Panc1 (cell line): ENCODE measurements at regions not wholly inside any gene's neighbourhood (a gene's known extent, or its start where the extent isn't known, plus 50 kb on each side); places are given as distances from the start of the nearest gene placed in this dataset.

Experiments
- ATAC-seq: fragments of 200-7000 bp; cut with Tn5 transposase; 2 replicates; pipeline ENCODE4 v1.9.1; 2020; ENCODE audit warnings: mild to moderate bottlenecking, moderate library complexity
- BruUV-seq: library from RNA; stranded (reverse); fragments of 400-500 nt; replicated peaks from 2 replicates; lab custom pipeline; 2021; lab: Mats Ljungman, UMichigan
- CTCF ChIA-PET: fragments of 300-600 bp; sonication (Branson Sonifier 250); formaldehyde crosslinking; loops from one replicate; lab custom pipeline; 2022; ENCODE audit warnings: antibody characterized with exemption; lab: Charles Lee
- POLR2A ChIA-PET: fragments of 300-600 bp; sonication (Branson Sonifier 250); formaldehyde crosslinking; loops from one replicate; lab custom pipeline; 2022; ENCODE audit warnings: antibody characterized with exemption; lab: Charles Lee
- DNase-seq: peaks from one replicate; pipeline ENCODE4 v3.0.0-alpha.2; 2010; ENCODE audit warnings: low read depth, low spot score
- H3K27ac ChIP-seq: 2 replicates; pipeline ENCODE4 v1.5.1; 2011; ENCODE audit warnings: mild to moderate bottlenecking, low read length, inconsistent platforms
- H3K27me3 ChIP-seq: fragments of 200-500 bp; sonication (Bioruptor generic); 2 replicates; pipeline ENCODE4 v1.6.0; 2014; ENCODE audit warnings: low read length, inconsistent platforms; ENCODE audit not compliant: control insufficient read depth, insufficient read depth
- H3K36me3 ChIP-seq: fragments of 200-500 bp; sonication (Bioruptor generic); 2 replicates; pipeline ENCODE4 v1.5.1; 2014; ENCODE audit warnings: inconsistent platforms, mild to moderate bottlenecking, low read length, moderate library complexity; ENCODE audit not compliant: control insufficient read depth, insufficient read depth
- H3K4me1 ChIP-seq: 2 replicates; pipeline ENCODE4 v1.5.1; 2011; ENCODE audit warnings: inconsistent platforms, mild to moderate bottlenecking, low read length, moderate library complexity; ENCODE audit not compliant: control insufficient read depth, insufficient read depth
- H3K4me3 ChIP-seq, 2 experiments: 2 replicates each; pipeline ENCODE4 v1.5.1; 2011 to 2012; ENCODE audit warnings: low read depth in 2 of 2, low read length in 2 of 2, mild to moderate bottlenecking in 2 of 2, inconsistent platforms in 1 of 2, moderate library complexity in 1 of 2
- H3K9me3 ChIP-seq: fragments of 200-500 bp; sonication (Bioruptor generic); 2 replicates; pipeline ENCODE4 v1.5.1; 2014; ENCODE audit warnings: low read depth, mild to moderate bottlenecking, inconsistent platforms, low read length, moderate library complexity; ENCODE audit not compliant: control insufficient read depth, insufficient read depth
- CTCF ChIP-seq: fragments of 450-650 bp; IDR thresholded peaks from 2 replicates; pipeline ENCODE4 v1.5.1; 2017; ENCODE audit warnings: mild to moderate bottlenecking
- POLR2AphosphoS5 ChIP-seq: IDR thresholded peaks from 2 replicates; pipeline ENCODE4 v1.6.1; 2012; ENCODE audit warnings: mild to moderate bottlenecking, low read depth, low read length, moderate library complexity
- SIN3A ChIP-seq: IDR thresholded peaks from 2 replicates; pipeline ENCODE4 v1.6.1; 2012; ENCODE audit warnings: low read depth, mild to moderate bottlenecking, low read length, moderate library complexity, borderline replicate concordance; ENCODE audit not compliant: insufficient read depth
- TCF7L2 ChIP-seq: IDR thresholded peaks from 2 replicates; pipeline ENCODE4 v1.6.1; 2011; ENCODE audit warnings: mild to moderate bottlenecking, low read depth, low read length, inconsistent platforms
- in situ Hi-C: cut with HindIII; loops from 2 replicates; pipeline ENCODE4 v1.10.0; 2016; ENCODE audit warnings: low sequenced_read_pairs, low pct_unique_long_range_greater_than_20kb
- intact Hi-C: fragments of 100-400 bp; cut with micrococcal nuclease; formaldehyde crosslinking; loops from one replicate; pipeline ENCODE4 v1.10.0; 2022; ENCODE audit not compliant: unreplicated experiment
- TF ChIP-seq, protein P1 (sequence below), 2 experiments: IDR thresholded peaks; 2 replicates each; pipeline ENCODE4 v1.6.1; 2011 to 2012; ENCODE audit warnings: low read depth in 2 of 2, control low read depth in 1 of 2, low read length in 1 of 2, mild to moderate bottlenecking in 1 of 2, moderate library complexity in 1 of 2; ENCODE audit not compliant: insufficient read depth in 1 of 2

DNA sequence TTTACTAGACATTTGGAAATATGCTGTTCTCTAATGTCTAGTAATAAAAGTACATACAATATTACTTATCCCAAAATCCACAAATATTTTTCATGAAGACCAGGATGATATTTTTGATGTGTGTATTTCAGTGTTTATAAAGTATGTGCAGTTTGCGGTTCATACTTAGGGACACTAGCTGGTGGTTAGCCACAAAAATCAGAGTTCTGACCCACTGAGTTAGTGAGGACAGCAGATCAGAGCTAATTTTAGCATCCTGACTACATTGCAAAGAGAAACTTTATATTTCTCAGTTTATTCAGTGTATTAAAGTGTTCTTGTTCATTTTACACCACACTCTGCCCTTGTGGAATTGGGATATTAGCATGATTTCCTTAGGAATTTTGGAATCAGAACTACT is 655.3 kb downstream of the HTR1A start:
- intact Hi-C loops, result no loop called here
- TF ChIP-seq, protein P1, sequence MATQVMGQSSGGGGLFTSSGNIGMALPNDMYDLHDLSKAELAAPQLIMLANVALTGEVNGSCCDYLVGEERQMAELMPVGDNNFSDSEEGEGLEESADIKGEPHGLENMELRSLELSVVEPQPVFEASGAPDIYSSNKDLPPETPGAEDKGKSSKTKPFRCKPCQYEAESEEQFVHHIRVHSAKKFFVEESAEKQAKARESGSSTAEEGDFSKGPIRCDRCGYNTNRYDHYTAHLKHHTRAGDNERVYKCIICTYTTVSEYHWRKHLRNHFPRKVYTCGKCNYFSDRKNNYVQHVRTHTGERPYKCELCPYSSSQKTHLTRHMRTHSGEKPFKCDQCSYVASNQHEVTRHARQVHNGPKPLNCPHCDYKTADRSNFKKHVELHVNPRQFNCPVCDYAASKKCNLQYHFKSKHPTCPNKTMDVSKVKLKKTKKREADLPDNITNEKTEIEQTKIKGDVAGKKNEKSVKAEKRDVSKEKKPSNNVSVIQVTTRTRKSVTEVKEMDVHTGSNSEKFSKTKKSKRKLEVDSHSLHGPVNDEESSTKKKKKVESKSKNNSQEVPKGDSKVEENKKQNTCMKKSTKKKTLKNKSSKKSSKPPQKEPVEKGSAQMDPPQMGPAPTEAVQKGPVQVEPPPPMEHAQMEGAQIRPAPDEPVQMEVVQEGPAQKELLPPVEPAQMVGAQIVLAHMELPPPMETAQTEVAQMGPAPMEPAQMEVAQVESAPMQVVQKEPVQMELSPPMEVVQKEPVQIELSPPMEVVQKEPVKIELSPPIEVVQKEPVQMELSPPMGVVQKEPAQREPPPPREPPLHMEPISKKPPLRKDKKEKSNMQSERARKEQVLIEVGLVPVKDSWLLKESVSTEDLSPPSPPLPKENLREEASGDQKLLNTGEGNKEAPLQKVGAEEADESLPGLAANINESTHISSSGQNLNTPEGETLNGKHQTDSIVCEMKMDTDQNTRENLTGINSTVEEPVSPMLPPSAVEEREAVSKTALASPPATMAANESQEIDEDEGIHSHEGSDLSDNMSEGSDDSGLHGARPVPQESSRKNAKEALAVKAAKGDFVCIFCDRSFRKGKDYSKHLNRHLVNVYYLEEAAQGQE (IDR thresholded peaks at IDR 0.05; ENCODE audit: insufficient read depth in 1 of 2, low read depth in 2 of 2, low read length in 1 of 2), result no peak
- TF ChIP-seq TCF7L2 (no peak), SIN3A (no peak), CTCF (no peak), POLR2AphosphoS5 (no peak)
- Histone ChIP-seq H3K4me3 (no peak overlapping the region), H3K9me3 (peaks cover 4% of the 10 kb centered on the region; the same call in 1 of the 2 replicates), H3K27me3 (no peaks in the 10 kb centered on the region), H3K27ac (no peak overlapping the region), H3K4me1 (no peaks in the 10 kb centered on the region), H3K36me3 (no peaks in the 10 kb centered on the region)
- DNase-seq, result no peak
- POLR2A ChIA-PET, result no interaction called here
- BruUV-seq, result no TSS peak
- ATAC-seq, result no peak
- in situ Hi-C loops, result no loop called here
- CTCF ChIA-PET, result no interaction called here

- TF ChIP-seq, protein P1 (IDR thresholded peaks at IDR 0.05; ENCODE audit: insufficient read depth in 1 of 2, low read depth in 2 of 2, low read length in 1 of 2), result no peak
- TF ChIP-seq SIN3A (no peak), TCF7L2 (no peak), CTCF (no peak), POLR2AphosphoS5 (no peak)
- no peak for DNase-seq
- no TSS peak for BruUV-seq
- in situ Hi-C loops (no loop called here), intact Hi-C loops (no loop called here)
- H3K36me3 ChIP-seq, result no peaks in the 10 kb centered on the region
- ChIA-PET CTCF (no interaction called here), POLR2A (no interaction called here)
- no peak overlapping the region for H3K27ac ChIP-seq
- no peak overlapping the region for H3K4me3 ChIP-seq
- ATAC-seq, result no peak
- H3K9me3 ChIP-seq, result no peaks in the 10 kb centered on the region
- H3K27me3 ChIP-seq, result no peaks in the 10 kb centered on the region
- no peaks in the 10 kb centered on the region for H3K4me1 ChIP-seq
Measured at GRCh38 chr5:63293317-63293716, 668.9 kb downstream of the HTR1A start.
